GM10248 (cell line): ENCODE measurements at regions not wholly inside any gene's neighbourhood (a gene's known extent, or its start where the extent isn't known, plus 50 kb on each side); places are given as distances from the start of the nearest gene placed in this dataset.

Experiments
- CTCF ChIA-PET: fragments of 300-600 bp; sonication (Branson Sonifier 250); formaldehyde crosslinking; extraction: SDS; loops from one replicate; lab custom pipeline; 2021; ENCODE audit warnings: antibody characterized with exemption; lab: Yijun Ruan, JAX
- POLR2A ChIA-PET: fragments of 350-650 bp; sonication (Branson Sonifier 250); formaldehyde crosslinking; extraction: SDS; loops from one replicate; lab custom pipeline; 2020; ENCODE audit warnings: antibody characterized with exemption; lab: Yijun Ruan, JAX
- DNase-seq: peaks from one replicate; pipeline ENCODE4 v3.0.0; 2012; ENCODE audit errors: extremely low spot score
- TF ChIP-seq, protein P1 (sequence below): IDR thresholded peaks from 2 replicates; pipeline ENCODE4 v1.5.1; 2012; ENCODE audit warnings: mild to moderate bottlenecking, low read depth; ENCODE audit errors: extremely low read depth, missing control alignments, control extremely low read depth

DNA sequence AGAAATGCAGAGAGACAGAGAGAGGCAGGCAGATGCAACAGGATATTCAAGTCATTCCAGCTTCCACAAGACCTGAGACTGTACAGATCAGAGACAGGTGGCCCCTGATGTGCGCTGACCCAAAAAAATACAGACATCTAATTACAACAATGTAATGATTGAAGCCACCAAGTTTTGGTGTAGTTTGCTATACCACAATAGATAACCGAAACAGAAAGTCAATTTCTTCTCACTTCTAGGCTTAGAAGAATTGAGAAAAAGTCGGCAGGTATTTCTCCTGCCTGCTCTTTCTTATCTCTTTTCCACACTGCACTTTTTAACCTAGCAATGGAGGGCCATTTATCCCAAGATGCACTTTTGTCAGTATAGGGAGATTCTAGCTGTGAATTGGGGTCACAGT lies 949.2 kb downstream of the CDH11 start:
- no peak for DNase-seq
- ChIA-PET CTCF (interaction anchor here (1.1 kb wide), 1 partner anchor 10 kb away, joined by 4 read pairs; no protein-coding TSS in a partner anchor), POLR2A (no interaction called here)
- TF ChIP-seq, protein P1, sequence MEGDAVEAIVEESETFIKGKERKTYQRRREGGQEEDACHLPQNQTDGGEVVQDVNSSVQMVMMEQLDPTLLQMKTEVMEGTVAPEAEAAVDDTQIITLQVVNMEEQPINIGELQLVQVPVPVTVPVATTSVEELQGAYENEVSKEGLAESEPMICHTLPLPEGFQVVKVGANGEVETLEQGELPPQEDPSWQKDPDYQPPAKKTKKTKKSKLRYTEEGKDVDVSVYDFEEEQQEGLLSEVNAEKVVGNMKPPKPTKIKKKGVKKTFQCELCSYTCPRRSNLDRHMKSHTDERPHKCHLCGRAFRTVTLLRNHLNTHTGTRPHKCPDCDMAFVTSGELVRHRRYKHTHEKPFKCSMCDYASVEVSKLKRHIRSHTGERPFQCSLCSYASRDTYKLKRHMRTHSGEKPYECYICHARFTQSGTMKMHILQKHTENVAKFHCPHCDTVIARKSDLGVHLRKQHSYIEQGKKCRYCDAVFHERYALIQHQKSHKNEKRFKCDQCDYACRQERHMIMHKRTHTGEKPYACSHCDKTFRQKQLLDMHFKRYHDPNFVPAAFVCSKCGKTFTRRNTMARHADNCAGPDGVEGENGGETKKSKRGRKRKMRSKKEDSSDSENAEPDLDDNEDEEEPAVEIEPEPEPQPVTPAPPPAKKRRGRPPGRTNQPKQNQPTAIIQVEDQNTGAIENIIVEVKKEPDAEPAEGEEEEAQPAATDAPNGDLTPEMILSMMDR, result no peak

DNA sequence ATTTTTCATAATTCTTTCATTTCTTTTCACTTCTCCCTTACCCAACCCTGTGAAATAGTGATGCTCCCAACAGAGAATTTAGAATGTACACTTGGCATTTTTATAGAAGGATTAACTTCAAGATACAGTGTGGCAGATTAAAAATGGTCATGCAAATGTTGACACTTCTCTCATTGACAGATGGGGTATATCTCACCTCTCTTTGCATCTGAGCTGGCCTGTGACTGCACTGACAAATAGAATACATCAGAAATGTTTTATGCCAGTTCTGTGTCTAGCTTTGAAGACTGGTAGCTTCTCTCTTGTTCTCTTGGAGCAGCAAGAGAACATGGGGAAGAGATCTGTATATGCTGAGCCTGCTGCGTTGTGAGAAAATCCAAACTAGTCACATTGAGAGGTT lies 949.6 kb downstream of the CDH11 start:
- CTCF ChIA-PET, result interaction anchor here (1.1 kb wide), 1 partner anchor 10 kb away, joined by 4 read pairs; no protein-coding TSS in a partner anchor
- TF ChIP-seq, protein P1, result no peak
- POLR2A ChIA-PET, result no interaction called here
- no peak for DNase-seq

DNA sequence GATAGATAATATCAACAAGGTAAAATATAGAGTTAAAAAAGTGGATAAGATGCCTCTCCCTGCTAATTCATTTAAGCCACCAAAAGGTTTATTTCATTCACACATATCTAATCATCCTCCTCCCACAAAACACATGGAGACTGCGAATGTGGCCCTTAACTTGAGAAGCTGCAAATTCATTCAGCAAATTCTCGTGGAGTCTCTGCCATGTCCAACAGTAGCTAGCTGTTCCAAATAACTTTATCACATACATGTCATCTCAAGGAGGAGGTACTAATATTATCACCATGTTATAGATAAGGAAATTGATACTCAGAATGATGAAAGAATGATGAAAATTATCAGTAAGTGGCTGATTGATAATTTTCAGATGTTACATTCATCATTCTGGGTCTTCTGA lies 950.2 kb downstream of the CDH11 start:
- TF ChIP-seq, protein P1, result no peak
- CTCF ChIA-PET, result interaction anchor here (1.1 kb wide), 1 partner anchor 11 kb away, joined by 4 read pairs; no protein-coding TSS in a partner anchor

DNA sequence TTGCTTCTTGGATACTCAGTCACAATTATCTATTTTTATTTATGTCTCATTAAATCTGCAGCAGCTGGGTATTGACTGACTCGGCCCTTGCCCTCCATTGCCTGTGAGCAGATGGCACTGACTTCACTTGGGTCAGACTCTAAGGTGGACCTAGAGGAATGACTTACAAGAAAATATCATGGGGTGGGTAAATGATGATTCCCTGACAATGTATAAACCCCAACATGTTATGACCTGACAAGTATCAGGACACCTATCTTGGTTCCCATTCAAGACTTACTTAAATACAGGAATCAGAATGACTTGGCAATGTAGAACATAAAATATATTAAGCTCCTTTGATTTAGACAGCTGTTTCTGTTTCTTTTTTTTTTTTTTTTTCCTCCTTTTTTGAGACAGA lies 953.5 kb downstream of the CDH11 start:
- TF ChIP-seq, protein P1, result no peak
- ChIA-PET CTCF (no interaction called here), POLR2A (no interaction called here)
- no peak for DNase-seq

More for the DNA sequence above, 950.2 kb downstream of the CDH11 start:
- POLR2A ChIA-PET, result no interaction called here
- DNase-seq, result no peak

DNA sequence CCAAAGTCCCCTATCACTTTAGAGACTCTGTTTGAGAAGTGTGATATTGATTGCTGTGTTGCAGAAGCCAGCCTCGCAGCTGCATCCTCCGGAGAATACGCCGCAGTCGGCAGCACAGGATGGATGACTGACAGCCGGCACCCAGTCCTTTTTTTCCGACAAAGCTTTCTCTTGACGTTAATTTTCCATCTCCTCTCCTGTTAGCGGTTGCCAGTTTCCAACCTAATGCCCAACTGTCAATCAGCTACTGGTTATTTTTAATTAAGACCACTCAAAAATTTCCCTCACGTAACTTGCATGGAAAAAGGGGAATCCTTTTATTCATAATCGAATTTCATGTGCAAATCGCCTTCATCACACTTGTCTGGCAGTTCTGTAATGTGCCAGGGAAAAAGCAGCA lies 953.9 kb downstream of the CDH11 start:
- CTCF ChIA-PET, result no interaction called here
- POLR2A ChIA-PET, result no interaction called here
- TF ChIP-seq, protein P1, result no peak
- no peak for DNase-seq

DNA sequence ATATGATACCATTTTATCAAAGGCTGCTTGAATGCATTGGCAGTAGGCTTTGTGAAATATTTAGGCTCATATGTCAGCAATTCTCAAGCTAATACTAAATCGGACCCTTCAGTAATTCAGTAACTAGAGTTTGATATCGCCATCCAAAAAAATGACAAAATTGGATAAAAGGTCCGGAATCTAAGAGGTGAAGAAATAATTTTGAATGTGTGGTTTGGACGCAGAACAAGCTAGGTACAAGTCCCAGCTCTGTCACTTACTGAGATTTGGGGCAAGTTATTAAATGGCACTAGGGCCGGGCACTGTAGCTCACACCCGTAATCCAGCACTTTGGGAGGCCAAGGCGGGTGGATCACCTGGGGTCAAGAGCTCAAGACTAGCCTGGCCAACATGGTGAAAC lies 956.5 kb downstream of the CDH11 start:
- DNase-seq, result no peak
- ChIA-PET POLR2A (no interaction called here), CTCF (no interaction called here)
- TF ChIP-seq, protein P1, result no peak
